HAP-1 (cell line): ENCODE measurements at regions not wholly inside any gene's neighbourhood (a gene's known extent, or its start where the extent isn't known, plus 50 kb on each side); places are given as distances from the start of the nearest gene placed in this dataset.

Experiments
- DNase-seq, 2 experiments: peaks; one replicate each; pipeline ENCODE4 v3.0.0-alpha.2; 2016 to 2020; ENCODE audit warnings: low spot score in 2 of 2
- H3K27me3 ChIP-seq: fragments of 250-450 bp; sonication (Bioruptor Pico); 2 replicates; pipeline ENCODE4 v1.5.1; 2020; ENCODE audit warnings: low read depth, mild to moderate bottlenecking, moderate library complexity
- H3K36me3 ChIP-seq: fragments of 250-450 bp; sonication (Bioruptor Pico); replicated peaks from 2 replicates; pipeline ENCODE4 v1.5.1; 2020; ENCODE audit warnings: mild to moderate bottlenecking
- H3K4me1 ChIP-seq: fragments of 250-450 bp; sonication (Bioruptor Pico); 2 replicates; pipeline ENCODE4 v1.5.1; 2020; ENCODE audit warnings: mild to moderate bottlenecking
- H3K4me3 ChIP-seq: fragments of 250-450 bp; sonication (Bioruptor Pico); 2 replicates; pipeline ENCODE4 v1.5.1; 2020; ENCODE audit warnings: mild to moderate bottlenecking, moderate library complexity
- H3K9me3 ChIP-seq: fragments of 250-450 bp; sonication (Bioruptor Pico); 2 replicates; pipeline ENCODE4 v1.5.1; 2020; ENCODE audit warnings: mild to moderate bottlenecking, moderate library complexity
- in situ Hi-C: fragments of 300-500 bp; cut with MboI; formaldehyde crosslinking; loops from 3 replicates; pipeline ENCODE4 v1.14.3; 2020; ENCODE audit warnings: low sequenced_read_pairs, inconsistent platforms, mixed read lengths

GRCh38 chr13:105432438-105432837 lies 1103.0 kb downstream of the EFNB2 start:
- H3K27me3 ChIP-seq: no peaks in the 10 kb centered on the region
- no peaks in the 10 kb centered on the region for H3K4me1 ChIP-seq
- in situ Hi-C loops: no loop called here
- H3K9me3 ChIP-seq: no peaks in the 10 kb centered on the region
- H3K4me3 ChIP-seq: no peak overlapping the region
- H3K36me3 ChIP-seq: no peaks in the 10 kb centered on the region
- no peak for DNase-seq

GRCh38 chr13:105428811-105429210 lies 1106.7 kb downstream of the EFNB2 start:
- Histone ChIP-seq H3K4me1 (no peaks in the 10 kb centered on the region), H3K4me3 (no peak overlapping the region), H3K27me3 (no peaks in the 10 kb centered on the region), H3K9me3 (no peaks in the 10 kb centered on the region), H3K36me3 (no peaks in the 10 kb centered on the region)
- in situ Hi-C loops: no loop called here
- DNase-seq: no peak

GRCh38 chr13:105426441-105426840 lies 1109.0 kb downstream of the EFNB2 start:
- no peaks in the 10 kb centered on the region for H3K36me3 ChIP-seq
- H3K27me3 ChIP-seq: no peaks in the 10 kb centered on the region
- no peak for DNase-seq
- H3K4me3 ChIP-seq: no peak overlapping the region
- in situ Hi-C loops: no loop called here
- H3K4me1 ChIP-seq: no peaks in the 10 kb centered on the region
- no peaks in the 10 kb centered on the region for H3K9me3 ChIP-seq

- Histone ChIP-seq H3K9me3 (no peaks in the 10 kb centered on the region), H3K4me3 (no peak overlapping the region), H3K27me3 (no peaks in the 10 kb centered on the region), H3K36me3 (no peaks in the 10 kb centered on the region), H3K4me1 (no peaks in the 10 kb centered on the region)
- in situ Hi-C loops: no loop called here
- DNase-seq: no peak
Observed at GRCh38 chr13:105414639-105415038, 1120.8 kb downstream of the EFNB2 start.

GRCh38 chr13:105412171-105412570 lies 1123.3 kb downstream of the EFNB2 start:
- no peak for DNase-seq
- H3K36me3 ChIP-seq: no peaks in the 10 kb centered on the region
- in situ Hi-C loops: no loop called here

GRCh38 chr13:105410602-105411001 lies 1124.9 kb downstream of the EFNB2 start:
- Histone ChIP-seq H3K9me3 (no peaks in the 10 kb centered on the region), H3K27me3 (no peaks in the 10 kb centered on the region), H3K36me3 (no peaks in the 10 kb centered on the region), H3K4me3 (no peak overlapping the region), H3K4me1 (no peaks in the 10 kb centered on the region)
- in situ Hi-C loops: no loop called here
- DNase-seq: peak in 1 of 2 experiments; percentile 15

More at GRCh38 chr13:105412171-105412570, 1123.3 kb downstream of the EFNB2 start:
- H3K9me3 ChIP-seq: no peaks in the 10 kb centered on the region
- no peak overlapping the region for H3K4me3 ChIP-seq
- no peaks in the 10 kb centered on the region for H3K4me1 ChIP-seq
- no peaks in the 10 kb centered on the region for H3K27me3 ChIP-seq

- H3K4me3 ChIP-seq: no peak overlapping the region
- in situ Hi-C loops: no loop called here
- no peaks in the 10 kb centered on the region for H3K27me3 ChIP-seq
- no peaks in the 10 kb centered on the region for H3K4me1 ChIP-seq
- no peak for DNase-seq
- no peaks in the 10 kb centered on the region for H3K9me3 ChIP-seq
- no peaks in the 10 kb centered on the region for H3K36me3 ChIP-seq
Observed at GRCh38 chr13:105406551-105406950, 1128.9 kb downstream of the EFNB2 start.

- Histone ChIP-seq H3K36me3 (no peaks in the 10 kb centered on the region), H3K4me1 (no peaks in the 10 kb centered on the region), H3K4me3 (no peak overlapping the region), H3K9me3 (no peaks in the 10 kb centered on the region), H3K27me3 (no peaks in the 10 kb centered on the region)
- in situ Hi-C loops: no loop called here
- DNase-seq: no peak
Observed at GRCh38 chr13:105403086-105403485, 1132.4 kb downstream of the EFNB2 start.

GRCh38 chr13:105395041-105395440 lies 1140.4 kb downstream of the EFNB2 start:
- Histone ChIP-seq H3K4me1 (no peaks in the 10 kb centered on the region), H3K27me3 (no peaks in the 10 kb centered on the region), H3K9me3 (no peaks in the 10 kb centered on the region), H3K4me3 (no peak overlapping the region), H3K36me3 (no peaks in the 10 kb centered on the region)
- no peak for DNase-seq
- in situ Hi-C loops: no loop called here

GRCh38 chr13:105389373-105389772 lies 1146.1 kb downstream of the EFNB2 start:
- Histone ChIP-seq H3K27me3 (no peaks in the 10 kb centered on the region), H3K4me1 (no peaks in the 10 kb centered on the region), H3K4me3 (no peak overlapping the region), H3K9me3 (no peaks in the 10 kb centered on the region), H3K36me3 (no peaks in the 10 kb centered on the region)
- in situ Hi-C loops: no loop called here
- DNase-seq: no peak

GRCh38 chr13:105377452-105377851 lies 1158.0 kb downstream of the EFNB2 start:
- no peaks in the 10 kb centered on the region for H3K36me3 ChIP-seq
- no peaks in the 10 kb centered on the region for H3K9me3 ChIP-seq
- no peak overlapping the region for H3K4me3 ChIP-seq
- DNase-seq: no peak
- in situ Hi-C loops: no loop called here
- no peaks in the 10 kb centered on the region for H3K27me3 ChIP-seq
- H3K4me1 ChIP-seq: no peaks in the 10 kb centered on the region

- no peaks in the 10 kb centered on the region for H3K36me3 ChIP-seq
- no peaks in the 10 kb centered on the region for H3K4me1 ChIP-seq
- in situ Hi-C loops: no loop called here
- DNase-seq: no peak
- no peaks in the 10 kb centered on the region for H3K27me3 ChIP-seq
- no peak overlapping the region for H3K4me3 ChIP-seq
- no peaks in the 10 kb centered on the region for H3K9me3 ChIP-seq
Observed at GRCh38 chr13:105370011-105370650, 1165.3 kb downstream of the EFNB2 start.

GRCh38 chr13:105368781-105369180 lies 1166.7 kb downstream of the EFNB2 start:
- H3K27me3 ChIP-seq: no peaks in the 10 kb centered on the region
- DNase-seq: no peak
- H3K4me3 ChIP-seq: no peak overlapping the region
- H3K4me1 ChIP-seq: no peaks in the 10 kb centered on the region
- in situ Hi-C loops: no loop called here
- no peaks in the 10 kb centered on the region for H3K36me3 ChIP-seq
- H3K9me3 ChIP-seq: no peaks in the 10 kb centered on the region

GRCh38 chr13:105365831-105366230 lies 1169.6 kb downstream of the EFNB2 start:
- no peaks in the 10 kb centered on the region for H3K4me1 ChIP-seq
- in situ Hi-C loops: no loop called here
- H3K9me3 ChIP-seq: no peaks in the 10 kb centered on the region
- no peak overlapping the region for H3K4me3 ChIP-seq
- no peak for DNase-seq
- no peaks in the 10 kb centered on the region for H3K27me3 ChIP-seq
- no peaks in the 10 kb centered on the region for H3K36me3 ChIP-seq

GRCh38 chr13:105365021-105365550 lies 1170.4 kb downstream of the EFNB2 start:
- Histone ChIP-seq H3K36me3 (no peaks in the 10 kb centered on the region), H3K4me3 (no peak overlapping the region), H3K9me3 (no peaks in the 10 kb centered on the region), H3K27me3 (no peaks in the 10 kb centered on the region), H3K4me1 (no peaks in the 10 kb centered on the region)
- in situ Hi-C loops: no loop called here
- DNase-seq: no peak
